ENCODE measurements at regions not wholly inside any gene's neighbourhood (a gene's known extent, or its start where the extent isn't known, plus 50 kb on each side); places are given as distances from the start of the nearest gene placed in this dataset.

GRCh38 chr4:111535792-111536191 lies 609.5 kb upstream of the FAM241A start:
- no peak for TF ChIP-seq CTCF (IDR thresholded peaks at IDR 0.05; ENCODE audit: control insufficient read depth, extremely low read depth, insufficient read depth)
- no peak overlapping the region for H3K4me3 ChIP-seq (ENCODE audit: low read depth, low read length)
- no peak for DNase-seq (ENCODE audit: low read depth)

- no peak for TF ChIP-seq CTCF (IDR thresholded peaks at IDR 0.05; ENCODE audit: control insufficient read depth, extremely low read depth, insufficient read depth)
- no peak for DNase-seq (ENCODE audit: low read depth)
- H3K4me3 ChIP-seq (ENCODE audit: low read depth, low read length) = no peak overlapping the region
Observed at GRCh38 chr4:111537165-111537564, 608.1 kb upstream of the FAM241A start.

GRCh38 chr4:111537871-111538270 lies 607.4 kb upstream of the FAM241A start:
- TF ChIP-seq CTCF (IDR thresholded peaks at IDR 0.05; ENCODE audit: control insufficient read depth, extremely low read depth, insufficient read depth) = no peak
- H3K4me3 ChIP-seq (ENCODE audit: low read depth, low read length) = no peak overlapping the region
- no peak for DNase-seq (ENCODE audit: low read depth)

- DNase-seq (ENCODE audit: low read depth) = no peak
- H3K4me3 ChIP-seq (ENCODE audit: low read depth, low read length) = no peak overlapping the region
- TF ChIP-seq CTCF (IDR thresholded peaks at IDR 0.05; ENCODE audit: control insufficient read depth, extremely low read depth, insufficient read depth) = no peak
Observed at GRCh38 chr4:111540671-111541070, 604.6 kb upstream of the FAM241A start.

GRCh38 chr4:111542056-111542455 lies 603.2 kb upstream of the FAM241A start:
- H3K4me3 ChIP-seq (ENCODE audit: low read depth, low read length) = no peak overlapping the region
- TF ChIP-seq CTCF (IDR thresholded peaks at IDR 0.05; ENCODE audit: control insufficient read depth, extremely low read depth, insufficient read depth) = no peak
- DNase-seq (ENCODE audit: low read depth) = no peak

GRCh38 chr4:111546881-111547280 lies 598.4 kb upstream of the FAM241A start:
- TF ChIP-seq CTCF (IDR thresholded peaks at IDR 0.05; ENCODE audit: control insufficient read depth, extremely low read depth, insufficient read depth) = no peak
- no peak overlapping the region for H3K4me3 ChIP-seq (ENCODE audit: low read depth, low read length)
- no peak for DNase-seq (ENCODE audit: low read depth)

GRCh38 chr4:111556141-111556781 lies 589.0 kb upstream of the FAM241A start:
- H3K4me3 ChIP-seq (ENCODE audit: low read depth, low read length) = no peak overlapping the region
- no peak for TF ChIP-seq CTCF (IDR thresholded peaks at IDR 0.05; ENCODE audit: control insufficient read depth, extremely low read depth, insufficient read depth)
- no peak for DNase-seq (ENCODE audit: low read depth)
